ENCODE measurements at regions not wholly inside any gene's neighbourhood (a gene's known extent, or its start where the extent isn't known, plus 50 kb on each side); places are given as distances from the start of the nearest gene placed in this dataset.

DNA sequence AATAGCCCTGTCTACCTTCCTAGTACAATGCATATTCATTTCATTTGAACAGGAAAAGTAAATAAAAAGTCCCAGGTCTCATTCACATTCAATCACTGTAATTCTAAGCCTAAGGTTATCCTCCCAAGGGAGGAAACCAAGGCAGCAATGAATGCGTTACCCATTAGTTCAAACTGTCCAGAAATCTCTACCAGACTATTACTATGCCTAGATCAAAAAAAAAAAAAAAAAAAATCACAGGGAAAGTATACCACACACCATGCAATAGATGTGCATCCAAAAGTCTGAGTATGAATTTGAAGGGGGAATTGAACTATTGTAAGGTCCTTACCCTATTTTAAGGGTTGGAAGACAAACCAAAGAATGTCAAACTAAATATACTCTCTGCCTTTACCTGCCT lies 598.0 kb upstream of the API5 start:
- Mint-ChIP-seq H3K27me3 (ENCODE audit: low read depth) (no peaks in the 10 kb centered on the region), H3K36me3 (ENCODE audit: low read depth) (no peaks in the 10 kb centered on the region), H3K9me3 (peaks cover 13% of the 10 kb centered on the region), H3K4me3 (no peak overlapping the region), H3K4me1 (no peaks in the 10 kb centered on the region), H3K27ac (ENCODE audit: unreplicated experiment) (no peak overlapping the region)
- TF ChIP-seq CTCF (conservative IDR thresholded peaks at IDR 0.05): no peak
- no peak for DNase-seq (ENCODE audit: low read depth, low spot score)

DNA sequence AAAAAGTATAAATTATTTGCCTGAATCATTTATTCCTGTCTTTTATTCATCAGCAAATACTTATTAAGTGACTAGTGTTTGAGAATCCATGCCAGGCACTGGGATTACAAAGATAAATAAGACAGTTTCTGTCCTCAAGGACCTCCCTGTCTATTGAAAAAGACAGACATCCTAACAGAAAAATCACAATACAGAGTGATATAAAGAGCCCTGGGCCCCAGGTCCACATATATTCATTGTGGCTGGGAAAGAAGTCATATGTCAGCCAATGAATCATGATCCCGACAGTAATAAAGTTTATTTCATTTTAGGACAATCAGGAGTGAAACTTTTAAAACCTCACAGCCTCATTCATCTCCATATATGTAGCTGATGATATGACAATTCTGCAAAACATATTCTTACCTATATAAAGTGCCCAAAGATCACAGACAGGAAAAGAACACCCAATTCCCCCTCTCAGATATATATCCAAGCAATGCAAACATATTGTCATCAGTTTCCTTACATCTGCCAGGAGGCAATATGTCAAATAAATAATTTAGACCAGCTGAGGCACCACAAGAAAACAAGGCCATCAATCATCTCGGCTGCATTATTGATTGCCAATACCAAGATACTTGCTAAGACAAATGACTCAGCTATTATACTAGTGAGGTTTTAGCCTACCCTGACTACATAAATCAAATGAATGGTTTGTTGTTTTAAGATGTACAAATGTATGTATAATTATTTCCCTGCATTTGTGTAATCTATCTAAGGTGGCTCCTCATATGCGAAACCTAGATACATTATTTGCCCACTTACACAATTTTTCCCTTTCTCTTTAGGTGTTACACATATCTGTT lies 590.9 kb upstream of the API5 start:
- Mint-ChIP-seq H3K27me3 (ENCODE audit: low read depth) (no peaks in the 10 kb centered on the region), H3K4me1 (no peaks in the 10 kb centered on the region), H3K9me3 (peaks cover 10% of the 10 kb centered on the region), H3K27ac (ENCODE audit: unreplicated experiment) (no peak overlapping the region), H3K36me3 (ENCODE audit: low read depth) (no peaks in the 10 kb centered on the region), H3K4me3 (no peak overlapping the region)
- DNase-seq (ENCODE audit: low read depth, low spot score): no peak
- no peak for TF ChIP-seq CTCF (conservative IDR thresholded peaks at IDR 0.05)

DNA sequence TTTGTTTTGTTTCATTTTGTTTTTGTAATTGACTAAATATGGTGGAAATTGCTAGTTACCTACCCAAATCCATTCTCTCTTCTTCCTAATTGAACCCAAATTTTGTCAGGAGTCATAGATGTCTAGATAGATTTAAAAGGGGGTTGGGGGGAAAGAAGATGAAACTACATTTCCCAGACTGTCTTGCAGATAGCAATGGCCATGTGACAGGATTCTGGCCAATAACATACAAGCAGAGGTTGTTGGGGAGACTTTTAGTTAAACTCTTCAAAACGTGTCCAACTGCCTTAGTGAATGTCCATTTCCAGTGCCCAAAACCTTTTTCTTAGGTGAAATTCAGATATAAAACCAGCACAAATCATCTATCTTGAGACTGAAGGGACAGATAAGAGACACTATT lies 583.9 kb upstream of the API5 start:
- Mint-ChIP-seq H3K27me3 (ENCODE audit: low read depth) (no peaks in the 10 kb centered on the region), H3K36me3 (ENCODE audit: low read depth) (no peaks in the 10 kb centered on the region), H3K4me3 (no peak overlapping the region), H3K4me1 (no peaks in the 10 kb centered on the region), H3K27ac (ENCODE audit: unreplicated experiment) (no peak overlapping the region), H3K9me3 (peaks cover 8% of the 10 kb centered on the region)
- no peak for DNase-seq (ENCODE audit: low read depth, low spot score)
- TF ChIP-seq CTCF (conservative IDR thresholded peaks at IDR 0.05): no peak

DNA sequence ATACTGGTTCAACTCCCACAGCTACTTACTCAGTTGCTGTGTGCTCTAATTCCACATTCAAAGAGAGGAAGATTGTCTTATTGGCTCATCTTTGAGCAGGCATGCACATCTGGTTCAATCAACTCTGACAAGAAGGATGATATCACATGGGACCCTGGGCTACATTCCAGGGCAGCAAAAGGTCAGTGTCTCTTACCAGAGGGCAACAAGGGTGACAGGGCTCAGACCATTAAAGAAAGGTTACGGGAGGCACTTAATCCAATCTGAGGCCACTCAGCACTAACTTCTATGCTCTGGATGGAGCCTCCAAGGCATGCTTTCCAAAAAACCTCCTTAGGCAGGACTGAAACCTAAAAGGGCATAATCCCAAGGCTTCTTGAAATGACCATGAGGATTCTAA lies 549.4 kb upstream of the API5 start:
- no peak for TF ChIP-seq CTCF (conservative IDR thresholded peaks at IDR 0.05)
- Mint-ChIP-seq H3K36me3 (ENCODE audit: low read depth) (no peaks in the 10 kb centered on the region), H3K4me3 (no peak overlapping the region), H3K27ac (ENCODE audit: unreplicated experiment) (no peak overlapping the region), H3K9me3 (peaks cover 6% of the 10 kb centered on the region), H3K4me1 (peaks cover 25% of the 10 kb centered on the region), H3K27me3 (ENCODE audit: low read depth) (no peaks in the 10 kb centered on the region)
- no peak for DNase-seq (ENCODE audit: low read depth, low spot score)

- no peaks in the 10 kb centered on the region for H3K27me3 Mint-ChIP-seq (ENCODE audit: low read depth)
Observed at GRCh38 chr11:42764936-42765335, 546.9 kb upstream of the API5 start.

More at GRCh38 chr11:42764936-42765335, 546.9 kb upstream of the API5 start:
- Mint-ChIP-seq H3K27ac (ENCODE audit: unreplicated experiment) (no peak overlapping the region), H3K4me1 (peaks cover 25% of the 10 kb centered on the region), H3K36me3 (ENCODE audit: low read depth) (no peaks in the 10 kb centered on the region), H3K9me3 (peaks cover 4% of the 10 kb centered on the region), H3K4me3 (no peak overlapping the region)
- no peak for TF ChIP-seq CTCF (conservative IDR thresholded peaks at IDR 0.05)
- DNase-seq (ENCODE audit: low read depth, low spot score): no peak

Data from neural crest cell (in vitro differentiated cells).